ENCODE measurements at regions not wholly inside any gene's neighbourhood (a gene's known extent, or its start where the extent isn't known, plus 50 kb on each side); places are given as distances from the start of the nearest gene placed in this dataset.

- TF ChIP-seq POU6F1 (CRISPR knock-in tag; IDR thresholded peaks at IDR 0.05; ENCODE audit: borderline replicate concordance, low read depth) (no peak), TOX (CRISPR knock-in tag; IDR thresholded peaks at IDR 0.05; ENCODE audit: borderline replicate concordance) (no peak), ZFP30 (CRISPR knock-in tag; IDR thresholded peaks at IDR 0.05) (no peak), RARB (CRISPR knock-in tag; IDR thresholded peaks at IDR 0.05) (no peak), CSDC2 (CRISPR knock-in tag; IDR thresholded peaks at IDR 0.05) (no peak), ZNF8 (CRISPR knock-in tag; IDR thresholded peaks at IDR 0.05) (no peak), BACH2 (CRISPR knock-in tag; IDR thresholded peaks at IDR 0.05; ENCODE audit: borderline replicate concordance) (no peak), CSRNP3 (CRISPR knock-in tag; IDR thresholded peaks at IDR 0.05) (no peak), ZNF70 (CRISPR knock-in tag; IDR thresholded peaks at IDR 0.05) (no peak), ZFP3 (CRISPR knock-in tag; IDR thresholded peaks at IDR 0.05) (no peak), GLIS3 (CRISPR knock-in tag; IDR thresholded peaks at IDR 0.05) (no peak)
These were observed 195.4 kb upstream of the IVNS1ABP start for GRCh38 chr1:185512442-185512841.

Measured in SK-N-SH treated with all-trans-retinoic acid at 6 μM for 48 hours (cell line).